ENCODE measurements at regions not wholly inside any gene's neighbourhood (a gene's known extent, or its start where the extent isn't known, plus 50 kb on each side); places are given as distances from the start of the nearest gene placed in this dataset.

DNA sequence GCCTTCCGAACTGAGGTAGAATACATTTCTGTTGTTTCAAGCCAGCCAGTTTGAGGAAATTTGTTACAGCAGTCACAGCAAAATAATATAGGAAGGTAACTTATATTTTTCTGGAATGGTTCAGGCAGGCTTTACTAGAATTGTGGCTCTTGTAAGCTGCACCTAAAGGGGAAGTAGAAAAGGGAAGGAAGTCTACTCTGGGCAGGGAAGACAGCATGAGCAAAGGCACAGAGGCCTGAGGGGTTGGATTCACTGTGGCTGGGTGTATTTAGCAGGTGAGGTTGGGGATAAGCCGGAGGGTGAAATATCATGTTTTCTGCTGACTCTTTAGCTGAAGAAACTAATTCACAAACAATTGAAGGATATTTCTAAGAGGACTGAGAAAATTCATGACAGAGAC, 183.5 kb downstream of the GAS1 start:
- no peak for TF ChIP-seq EZH2 (IDR thresholded peaks at IDR 0.05; ENCODE audit: borderline replicate concordance, insufficient read depth, low read depth, low read length, poor library complexity, severe bottlenecking)
- TF ChIP-seq, protein P1, sequence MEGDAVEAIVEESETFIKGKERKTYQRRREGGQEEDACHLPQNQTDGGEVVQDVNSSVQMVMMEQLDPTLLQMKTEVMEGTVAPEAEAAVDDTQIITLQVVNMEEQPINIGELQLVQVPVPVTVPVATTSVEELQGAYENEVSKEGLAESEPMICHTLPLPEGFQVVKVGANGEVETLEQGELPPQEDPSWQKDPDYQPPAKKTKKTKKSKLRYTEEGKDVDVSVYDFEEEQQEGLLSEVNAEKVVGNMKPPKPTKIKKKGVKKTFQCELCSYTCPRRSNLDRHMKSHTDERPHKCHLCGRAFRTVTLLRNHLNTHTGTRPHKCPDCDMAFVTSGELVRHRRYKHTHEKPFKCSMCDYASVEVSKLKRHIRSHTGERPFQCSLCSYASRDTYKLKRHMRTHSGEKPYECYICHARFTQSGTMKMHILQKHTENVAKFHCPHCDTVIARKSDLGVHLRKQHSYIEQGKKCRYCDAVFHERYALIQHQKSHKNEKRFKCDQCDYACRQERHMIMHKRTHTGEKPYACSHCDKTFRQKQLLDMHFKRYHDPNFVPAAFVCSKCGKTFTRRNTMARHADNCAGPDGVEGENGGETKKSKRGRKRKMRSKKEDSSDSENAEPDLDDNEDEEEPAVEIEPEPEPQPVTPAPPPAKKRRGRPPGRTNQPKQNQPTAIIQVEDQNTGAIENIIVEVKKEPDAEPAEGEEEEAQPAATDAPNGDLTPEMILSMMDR (IDR thresholded peaks at IDR 0.05) = no peak
